ENCODE measurements at regions not wholly inside any gene's neighbourhood (a gene's known extent, or its start where the extent isn't known, plus 50 kb on each side); places are given as distances from the start of the nearest gene placed in this dataset.
"Not testable (repeated sequence)": the region's sequence is repeated elsewhere in the genome, so short reads cannot be mapped to it uniquely, and the experiment has no call there.

GRCh38 chr21:16455978-16456377 is 726.2 kb downstream of the USP25 start:
- TF ChIP-seq CTCF (IDR thresholded peaks at IDR 0.05; ENCODE audit: borderline replicate concordance, insufficient read depth, low read depth, low read length): no peak
- no peak overlapping the region for H3K4me3 ChIP-seq (ENCODE audit: low read depth, low read length)

- TF ChIP-seq CTCF (IDR thresholded peaks at IDR 0.05; ENCODE audit: borderline replicate concordance, insufficient read depth, low read depth, low read length): no peak
- no peak overlapping the region for H3K4me3 ChIP-seq (ENCODE audit: low read depth, low read length)
These were observed 727.7 kb downstream of the USP25 start for GRCh38 chr21:16457498-16457897.

- TF ChIP-seq CTCF (IDR thresholded peaks at IDR 0.05; ENCODE audit: borderline replicate concordance, insufficient read depth, low read depth, low read length): no peak
These were observed 731.2 kb downstream of the USP25 start for GRCh38 chr21:16460936-16461335.

GRCh38 chr21:16464211-16464889 is 734.6 kb downstream of the USP25 start:
- H3K4me3 ChIP-seq (ENCODE audit: low read depth, low read length): not testable (repeated sequence)

More at GRCh38 chr21:16460936-16461335, 731.2 kb downstream of the USP25 start:
- no peak overlapping the region for H3K4me3 ChIP-seq (ENCODE audit: low read depth, low read length)

- H3K4me3 ChIP-seq (ENCODE audit: low read depth, low read length): no peak overlapping the region
- TF ChIP-seq CTCF (IDR thresholded peaks at IDR 0.05; ENCODE audit: borderline replicate concordance, insufficient read depth, low read depth, low read length): no peak
These were observed 738.4 kb downstream of the USP25 start for GRCh38 chr21:16468184-16468583.

- no peak for TF ChIP-seq CTCF (IDR thresholded peaks at IDR 0.05; ENCODE audit: borderline replicate concordance, insufficient read depth, low read depth, low read length)
- no peak overlapping the region for H3K4me3 ChIP-seq (ENCODE audit: low read depth, low read length)
These were observed 744.2 kb downstream of the USP25 start for GRCh38 chr21:16473988-16474387.

GRCh38 chr21:16476056-16476825 is 746.5 kb downstream of the USP25 start:
- no peak overlapping the region for H3K4me3 ChIP-seq (ENCODE audit: low read depth, low read length)
- TF ChIP-seq CTCF (IDR thresholded peaks at IDR 0.05; ENCODE audit: borderline replicate concordance, insufficient read depth, low read depth, low read length): no peak
